Neuronal stem cell (in vitro differentiated cells): ENCODE measurements at regions not wholly inside any gene's neighbourhood (a gene's known extent, or its start where the extent isn't known, plus 50 kb on each side); places are given as distances from the start of the nearest gene placed in this dataset.
A peak's percentile ranks its signal among the peaks of the same experiment; 100 is the strongest.

Source experiments
- DNase-seq: peaks from one replicate; pipeline ENCODE4 v3.0.0-alpha.2; 2013; ENCODE audit warnings: low spot score
- H2AFZ ChIP-seq: one replicate; pipeline ENCODE4 v1.6.1; 2013; ENCODE audit warnings: mild to moderate bottlenecking, low read length, inconsistent platforms
- H2AK5ac ChIP-seq: 2 replicates; pipeline ENCODE4 v1.6.1; 2013; ENCODE audit warnings: low read depth, mild to moderate bottlenecking, inconsistent platforms, low read length, moderate library complexity, mixed read lengths
- H2BK120ac ChIP-seq: 2 replicates; pipeline ENCODE4 v1.6.1; 2013; ENCODE audit warnings: low read depth, mild to moderate bottlenecking, inconsistent platforms, low read length, moderate library complexity, mixed read lengths
- H2BK12ac ChIP-seq: one replicate; pipeline ENCODE4 v1.6.1; 2013; ENCODE audit warnings: low read length, inconsistent platforms
- H2BK15ac ChIP-seq: 2 replicates; pipeline ENCODE4 v1.6.1; 2013; ENCODE audit warnings: mild to moderate bottlenecking, low read length, inconsistent platforms, mixed read lengths
- H2BK5ac ChIP-seq: one replicate; pipeline ENCODE4 v1.6.1; 2013; ENCODE audit warnings: inconsistent platforms, mild to moderate bottlenecking, low read length, moderate library complexity
- H3K14ac ChIP-seq: one replicate; pipeline ENCODE4 v1.6.1; 2013; ENCODE audit warnings: low read length, inconsistent platforms
- H3K18ac ChIP-seq: 2 replicates; pipeline ENCODE4 v1.6.1; 2013; ENCODE audit warnings: low read length, inconsistent platforms
- H3K23ac ChIP-seq: 2 replicates; pipeline ENCODE4 v1.6.1; 2013; ENCODE audit warnings: low read depth, mild to moderate bottlenecking, mixed read lengths, low read length, inconsistent platforms; ENCODE audit not compliant: poor library complexity
- H3K27ac ChIP-seq: replicated peaks from 3 replicates; pipeline ENCODE4 v1.5.1; 2013; ENCODE audit warnings: low read length, inconsistent platforms
- H3K27me3 ChIP-seq, 3 experiments: 2 replicates each; pipeline ENCODE4 v1.6.1; 2013; ENCODE audit warnings: low read length in 3 of 3, mild to moderate bottlenecking in 2 of 3, inconsistent platforms in 1 of 3, low read depth in 1 of 3, mixed read lengths in 1 of 3, moderate library complexity in 1 of 3; ENCODE audit not compliant: control insufficient read depth in 3 of 3, insufficient read depth in 3 of 3
- H3K36me3 ChIP-seq, 2 donors: replicated peaks in 1 of 2; 2 replicates each; pipeline ENCODE4 v1.6.1; 2013; ENCODE audit warnings: low read length in 2 of 2; ENCODE audit not compliant: control insufficient read depth in 2 of 2, insufficient read depth in 2 of 2
- H3K4ac ChIP-seq: 2 replicates; pipeline ENCODE4 v1.6.1; 2013; ENCODE audit warnings: inconsistent platforms, mild to moderate bottlenecking, low read length, moderate library complexity
- H3K4me1 ChIP-seq, 2 donors: 1 replicate in 1 of 2; 2 replicates in 1 of 2; pipeline ENCODE4 v1.6.1; 2013; ENCODE audit warnings: low read length in 2 of 2, low read depth in 1 of 2; ENCODE audit not compliant: control insufficient read depth in 2 of 2, insufficient read depth in 1 of 2
- H3K4me2 ChIP-seq: one replicate; pipeline ENCODE4 v1.6.1; 2013; ENCODE audit warnings: mild to moderate bottlenecking, low read length, inconsistent platforms; ENCODE audit not compliant: insufficient read depth, poor library complexity, severe bottlenecking
- H3K4me3 ChIP-seq, 2 donors: 2 replicates each; pipeline ENCODE4 v1.5.1; 2013; ENCODE audit warnings: low read length in 2 of 2, mild to moderate bottlenecking in 2 of 2, inconsistent platforms in 1 of 2, moderate library complexity in 1 of 2
- H3K79me1 ChIP-seq: one replicate; pipeline ENCODE4 v1.6.1; 2013; ENCODE audit warnings: low read depth, mild to moderate bottlenecking, inconsistent platforms, low read length, moderate library complexity
- H3K9ac ChIP-seq: one replicate; pipeline ENCODE4 v1.6.1; 2013; ENCODE audit warnings: mild to moderate bottlenecking, low read depth, low read length, inconsistent platforms; ENCODE audit not compliant: poor library complexity
- H3K9me3 ChIP-seq, 2 donors: replicated peaks in 1 of 2; 2 replicates each; pipeline versions ENCODE3 to v1.6.1; 2013; ENCODE audit warnings: low read length in 2 of 2, mild to moderate bottlenecking in 2 of 2, inconsistent platforms in 1 of 2, low read depth in 1 of 2, mixed read lengths in 1 of 2, moderate library complexity in 1 of 2; ENCODE audit not compliant: control insufficient read depth in 2 of 2, insufficient read depth in 1 of 2
- H4K8ac ChIP-seq: one replicate; pipeline ENCODE4 v1.6.1; 2013; ENCODE audit warnings: low read depth, mild to moderate bottlenecking, inconsistent platforms, low read length, moderate library complexity
- H4K91ac ChIP-seq: one replicate; pipeline ENCODE4 v1.6.1; 2013; ENCODE audit warnings: low read length, low read depth, mild to moderate bottlenecking, inconsistent platforms; ENCODE audit not compliant: poor library complexity
- WGBS, 2 donors: extraction: QIAGEN DNeasy Blood & Tissue Kit; methylation state at CpG; one replicate each; pipeline ENCODE4 v1.1.7; 2013; ENCODE audit warnings: missing lambda C conversion rate in 2 of 2, mixed read lengths in 1 of 2; ENCODE audit not compliant: insufficient read length in 2 of 2, insufficient replicate concordance in 1 of 2; ENCODE audit errors: extremely low coverage in 2 of 2; 5-methylcytosine and 5-hydroxymethylcytosine counted together

GRCh38 chr17:79525793-79526677, 84.8 kb downstream of the RBFOX3 start:
- Histone ChIP-seq H3K14ac (no peak overlapping the region), H3K27ac (no peak overlapping the region), H3K27me3 (peaks cover 0 to 58% (median 3%) of the 10 kb centered on the region in 3 experiments), H3K4me1 (peaks cover 0 to 11% of the 10 kb centered on the region in 2 donors), H4K91ac (no peak overlapping the region), H3K23ac (no peak overlapping the region), H3K4ac (no peak overlapping the region), H3K4me3 (no peak overlapping the region), H3K9ac (peak overlapping the region; percentile 52), H2BK5ac (no peak overlapping the region), H3K79me1 (no peaks in the 10 kb centered on the region), H2BK15ac (no peak overlapping the region), H2BK12ac (no peak overlapping the region), H4K8ac (no peak overlapping the region), H3K36me3 (no peaks in the 10 kb centered on the region), H3K4me2 (no peak overlapping the region), H2BK120ac (no peak overlapping the region), H2AFZ (no peak overlapping the region), H3K18ac (peak overlapping the region; percentile 48), H2AK5ac (peak overlapping the region; percentile 33), H3K9me3 (no peaks in the 10 kb centered on the region)
- WGBS, 2 donors: no CpG with 5 or more reads among the region's 22 CpGs
- no peak for DNase-seq

- no peaks in the 10 kb centered on the region for H3K9me3 ChIP-seq
- H2AFZ ChIP-seq: no peak overlapping the region
- no peak overlapping the region for H3K4ac ChIP-seq
- H2BK5ac ChIP-seq: no peak overlapping the region
- H3K4me1 ChIP-seq: peaks cover 0 to 13% of the 10 kb centered on the region in 2 donors
- H3K27ac ChIP-seq: no peak overlapping the region
- no peak overlapping the region for H2BK12ac ChIP-seq
- no peak overlapping the region for H3K23ac ChIP-seq
- H3K27me3 ChIP-seq: peaks cover 0 to 57% (median 3%) of the 10 kb centered on the region in 3 experiments
- H2BK15ac ChIP-seq: no peak overlapping the region
- H4K91ac ChIP-seq: no peak overlapping the region
- DNase-seq: no peak
- no peak overlapping the region for H2BK120ac ChIP-seq
- no peak overlapping the region for H2AK5ac ChIP-seq
- no CpG with 5 or more reads among the region's 19 CpGs for WGBS, 2 donors
- peak overlapping the region; percentile 17 for H3K18ac ChIP-seq
- no peaks in the 10 kb centered on the region for H3K36me3 ChIP-seq
- H3K4me2 ChIP-seq: no peak overlapping the region
- H3K9ac ChIP-seq: no peak overlapping the region
- peak overlapping the region; percentile 17 for H3K14ac ChIP-seq
- H3K79me1 ChIP-seq: no peaks in the 10 kb centered on the region
- H3K4me3 ChIP-seq: no peak overlapping the region
- H4K8ac ChIP-seq: no peak overlapping the region
Observed at GRCh38 chr17:79524213-79525187, 86.4 kb downstream of the RBFOX3 start.

GRCh38 chr17:79522414-79522813, 88.4 kb downstream of the RBFOX3 start:
- H2BK15ac ChIP-seq: no peak overlapping the region
- no peak overlapping the region for H2BK12ac ChIP-seq
- no peak overlapping the region for H4K8ac ChIP-seq
- no peak for DNase-seq
- no peak overlapping the region for H3K4me2 ChIP-seq
- no peak overlapping the region for H3K18ac ChIP-seq
- H3K27me3 ChIP-seq: peaks cover 0 to 65% (median 3%) of the 10 kb centered on the region in 3 experiments
- H3K9ac ChIP-seq: no peak overlapping the region
- no peak overlapping the region for H4K91ac ChIP-seq
- no CpG with 5 or more reads among the region's 6 CpGs for WGBS, 2 donors
- no peak overlapping the region for H2BK120ac ChIP-seq
- peaks cover 0 to 6% of the 10 kb centered on the region in 2 donors for H3K4me1 ChIP-seq
- H3K23ac ChIP-seq: no peak overlapping the region
- H3K27ac ChIP-seq: no peak overlapping the region
- H2BK5ac ChIP-seq: no peak overlapping the region
- no peak overlapping the region for H3K4ac ChIP-seq
- no peak overlapping the region for H3K14ac ChIP-seq
- no peaks in the 10 kb centered on the region for H3K9me3 ChIP-seq
- H2AFZ ChIP-seq: no peak overlapping the region
- no peaks in the 10 kb centered on the region for H3K36me3 ChIP-seq
- no peaks in the 10 kb centered on the region for H3K79me1 ChIP-seq
- no peak overlapping the region for H3K4me3 ChIP-seq
- H2AK5ac ChIP-seq: no peak overlapping the region
